ENCODE measurements at regions not wholly inside any gene's neighbourhood (a gene's known extent, or its start where the extent isn't known, plus 50 kb on each side); places are given as distances from the start of the nearest gene placed in this dataset.

GRCh38 chr2:21727101-21727500 is 603.3 kb downstream of the TDRD15 start (continued):
- TF ChIP-seq ZNF449 (tag by site-specific recombination; IDR thresholded peaks at IDR 0.05) = no peak
- no peak for TF ChIP-seq ZNF10 (tag by site-specific recombination; IDR thresholded peaks at IDR 0.05)
- TF ChIP-seq ZNF837 (tag by site-specific recombination; IDR thresholded peaks at IDR 0.05) = no peak

GRCh38 chr2:21728133-21728532 is 604.4 kb downstream of the TDRD15 start:
- H3K4me3 ChIP-seq (ENCODE audit: low read depth, low read length) = no peak overlapping the region
- no peaks in the 10 kb centered on the region for H3K36me3 ChIP-seq (ENCODE audit: control insufficient read depth in 2 of 2, insufficient read depth in 1 of 2, low read length in 2 of 2)
- no peak overlapping the region for H3K27ac ChIP-seq (ENCODE audit: extremely low read depth, low read depth, low read length)
- CTCF ChIA-PET = no interaction called here
- TF ChIP-seq ZNF223 (tag by site-specific recombination; IDR thresholded peaks at IDR 0.05) (no peak), ZFHX2 (tag by site-specific recombination; conservative IDR thresholded peaks at IDR 0.05) (no peak), ZNF121 (tag by site-specific recombination; IDR thresholded peaks at IDR 0.05) (no peak), ZBTB10 (tag by site-specific recombination; IDR thresholded peaks at IDR 0.05) (no peak), ZNF18 (tag by site-specific recombination; IDR thresholded peaks at IDR 0.05) (no peak), ZFP41 (tag by site-specific recombination; IDR thresholded peaks at IDR 0.05; ENCODE audit: borderline replicate concordance) (no peak), HOXC10 (CRISPR knock-in tag; IDR thresholded peaks at IDR 0.05) (no peak), BCL11A (tag by site-specific recombination; IDR thresholded peaks at IDR 0.05; ENCODE audit: low read depth) (no peak), ZNF621 (tag by site-specific recombination; IDR thresholded peaks at IDR 0.05) (no peak), ZNF394 (tag by site-specific recombination; IDR thresholded peaks at IDR 0.05; ENCODE audit: borderline replicate concordance) (no peak), SP3 (tag by site-specific recombination; IDR thresholded peaks at IDR 0.05) (no peak), ZBTB7A (tag by site-specific recombination; IDR thresholded peaks at IDR 0.05; ENCODE audit: low read depth) (no peak), ZSCAN18 (tag by site-specific recombination; IDR thresholded peaks at IDR 0.05) (no peak)
- POLR2A ChIA-PET = no interaction called here
- no peaks in the 10 kb centered on the region for H3K4me1 ChIP-seq (ENCODE audit: control insufficient read depth, insufficient read depth, low read length)
- no peaks in the 10 kb centered on the region for H3K9me3 ChIP-seq (ENCODE audit: control insufficient read depth, insufficient read depth, low read depth, low read length)

- H3K36me3 ChIP-seq (ENCODE audit: control insufficient read depth in 2 of 2, insufficient read depth in 1 of 2, low read length in 2 of 2) = no peaks in the 10 kb centered on the region
- H3K9me3 ChIP-seq (ENCODE audit: control insufficient read depth, insufficient read depth, low read depth, low read length) = no peaks in the 10 kb centered on the region
- POLR2A ChIA-PET = no interaction called here
- H3K4me1 ChIP-seq (ENCODE audit: control insufficient read depth, insufficient read depth, low read length) = no peaks in the 10 kb centered on the region
- CTCF ChIA-PET = no interaction called here
- H3K4me3 ChIP-seq (ENCODE audit: low read depth, low read length) = no peak overlapping the region
- TF ChIP-seq ZNF623 (tag by site-specific recombination; IDR thresholded peaks at IDR 0.05) = no peak
- H3K27ac ChIP-seq (ENCODE audit: extremely low read depth, low read depth, low read length) = no peak overlapping the region
Observed at GRCh38 chr2:21730141-21730540, 606.4 kb downstream of the TDRD15 start.

All from HEK293 (cell line).